Tibial nerve (tissue), 4 donors: ENCODE measurements at regions not wholly inside any gene's neighbourhood (a gene's known extent, or its start where the extent isn't known, plus 50 kb on each side); places are given as distances from the start of the nearest gene placed in this dataset.

Source experiments
- EP300 ChIP-seq, 2 donors: sonication (generic); formaldehyde crosslinking; IDR thresholded peaks; one replicate each; pipeline ENCODE4 v1.6.1; 2017; ENCODE audit warnings: antibody characterized with exemption in 2 of 2, mild to moderate bottlenecking in 1 of 2
- POLR2A ChIP-seq, 2 donors: fragments of 450-650 bp; IDR thresholded peaks; one replicate each; pipeline ENCODE4 v1.6.1; 2017; ENCODE audit warnings: antibody characterized with exemption in 2 of 2, mild to moderate bottlenecking in 2 of 2, moderate library complexity in 2 of 2
- TF ChIP-seq, protein P1 (sequence below), 5 experiments: fragments of 200-600 bp in 3 of 5; fragments of 450-650 bp in 2 of 5; sonication (generic) in 3 of 5; IDR thresholded peaks; one replicate each; pipeline ENCODE4 v1.5.1; 2016 to 2019; ENCODE audit warnings: antibody characterized with exemption in 5 of 5, mild to moderate bottlenecking in 3 of 5, moderate library complexity in 2 of 5

DNA sequence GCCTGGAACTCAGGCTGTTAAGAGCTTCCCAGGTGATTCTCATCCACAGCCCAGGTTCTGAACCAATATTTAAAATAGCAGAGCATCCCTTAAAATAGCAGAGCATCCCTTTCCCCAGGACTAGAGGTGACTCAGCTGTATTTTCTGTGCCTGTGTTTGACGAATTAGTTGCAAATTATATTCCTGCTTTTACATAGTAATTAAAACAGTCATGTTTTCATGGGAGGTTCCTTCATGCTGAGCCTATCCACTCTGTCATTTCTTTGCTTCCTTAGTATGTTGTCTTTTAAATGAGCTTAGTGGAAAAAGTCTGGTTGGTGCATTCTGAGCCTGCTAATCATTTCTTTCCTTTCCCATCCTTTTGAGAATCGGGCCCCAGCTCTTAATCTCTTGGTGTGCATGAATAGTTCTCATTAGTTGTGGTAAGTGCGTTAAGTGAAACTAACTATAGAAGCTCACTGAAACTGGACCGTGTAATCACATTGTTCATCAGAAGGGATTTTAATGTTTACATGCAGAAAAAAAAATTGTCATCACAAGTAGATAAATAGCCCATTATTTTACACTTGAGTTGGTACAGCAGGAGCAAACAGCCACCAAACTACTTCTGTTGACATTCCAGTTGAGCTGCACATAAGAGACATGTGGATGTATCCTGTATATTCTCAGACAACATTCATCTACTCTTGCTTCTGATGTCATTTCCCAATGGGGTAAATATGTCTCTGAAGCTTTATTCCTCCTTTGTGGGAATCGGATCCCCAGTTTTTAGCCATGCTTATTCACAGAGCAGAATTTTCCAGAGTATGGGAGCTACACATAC lies 596.9 kb upstream of the WWC1 start:
- TF ChIP-seq, protein P1, sequence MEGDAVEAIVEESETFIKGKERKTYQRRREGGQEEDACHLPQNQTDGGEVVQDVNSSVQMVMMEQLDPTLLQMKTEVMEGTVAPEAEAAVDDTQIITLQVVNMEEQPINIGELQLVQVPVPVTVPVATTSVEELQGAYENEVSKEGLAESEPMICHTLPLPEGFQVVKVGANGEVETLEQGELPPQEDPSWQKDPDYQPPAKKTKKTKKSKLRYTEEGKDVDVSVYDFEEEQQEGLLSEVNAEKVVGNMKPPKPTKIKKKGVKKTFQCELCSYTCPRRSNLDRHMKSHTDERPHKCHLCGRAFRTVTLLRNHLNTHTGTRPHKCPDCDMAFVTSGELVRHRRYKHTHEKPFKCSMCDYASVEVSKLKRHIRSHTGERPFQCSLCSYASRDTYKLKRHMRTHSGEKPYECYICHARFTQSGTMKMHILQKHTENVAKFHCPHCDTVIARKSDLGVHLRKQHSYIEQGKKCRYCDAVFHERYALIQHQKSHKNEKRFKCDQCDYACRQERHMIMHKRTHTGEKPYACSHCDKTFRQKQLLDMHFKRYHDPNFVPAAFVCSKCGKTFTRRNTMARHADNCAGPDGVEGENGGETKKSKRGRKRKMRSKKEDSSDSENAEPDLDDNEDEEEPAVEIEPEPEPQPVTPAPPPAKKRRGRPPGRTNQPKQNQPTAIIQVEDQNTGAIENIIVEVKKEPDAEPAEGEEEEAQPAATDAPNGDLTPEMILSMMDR (IDR thresholded peaks at IDR 0.05), result no peak
- TF ChIP-seq POLR2A (IDR thresholded peaks at IDR 0.05), result no peak
- no peak for TF ChIP-seq EP300 (IDR thresholded peaks at IDR 0.05)
